ENCODE measurements at regions not wholly inside any gene's neighbourhood (a gene's known extent, or its start where the extent isn't known, plus 50 kb on each side); places are given as distances from the start of the nearest gene placed in this dataset.
"Not testable (repeated sequence)": the region's sequence is repeated elsewhere in the genome, so short reads cannot be mapped to it uniquely, and the experiment has no call there.

GRCh38 chr15:59830098-59830497 is 141.0 kb upstream of the BNIP2 start:
- DNase-seq: no peak

DNA sequence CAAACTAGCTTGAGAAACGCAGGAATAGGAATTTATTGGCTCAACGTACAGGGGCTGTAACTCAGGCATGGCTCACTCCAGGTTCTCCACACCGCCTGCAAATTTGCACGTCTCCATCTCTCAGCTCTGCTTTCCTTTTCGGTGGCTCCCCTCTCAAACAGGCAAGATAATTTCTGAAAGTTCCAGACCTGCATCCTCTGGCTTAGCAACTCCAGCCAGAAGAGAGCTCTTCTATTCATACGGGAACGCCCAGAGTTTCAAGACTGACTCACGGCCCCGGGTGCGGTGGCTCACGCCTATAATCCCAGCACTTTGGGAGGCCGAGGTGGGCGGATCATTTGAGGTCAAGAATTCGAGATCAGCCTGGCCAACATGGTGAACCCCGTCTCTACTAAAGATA is 139.7 kb upstream of the BNIP2 start:
- no peak for DNase-seq

GRCh38 chr15:59828263-59828662 is 139.1 kb upstream of the BNIP2 start:
- DNase-seq: no peak

DNA sequence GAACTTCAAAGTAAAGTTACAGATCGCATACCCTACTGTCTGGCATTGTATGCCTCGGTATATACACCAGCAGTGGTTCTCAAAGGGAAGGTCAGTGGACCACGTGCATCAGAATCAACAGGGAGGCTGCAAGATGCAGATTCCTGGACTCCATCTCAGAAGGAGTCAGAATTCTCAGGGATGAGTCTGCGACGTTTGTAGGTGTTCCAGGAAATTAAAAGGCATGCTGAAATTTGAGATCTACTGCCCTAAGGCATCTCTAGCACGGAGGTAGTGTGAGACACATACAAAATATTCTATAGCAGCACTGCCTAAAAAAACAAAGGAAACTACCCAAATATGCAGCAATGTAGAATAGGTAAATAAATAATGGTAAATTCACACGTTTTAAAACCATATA is 136.8 kb upstream of the BNIP2 start:
- DNase-seq: no peak

DNA sequence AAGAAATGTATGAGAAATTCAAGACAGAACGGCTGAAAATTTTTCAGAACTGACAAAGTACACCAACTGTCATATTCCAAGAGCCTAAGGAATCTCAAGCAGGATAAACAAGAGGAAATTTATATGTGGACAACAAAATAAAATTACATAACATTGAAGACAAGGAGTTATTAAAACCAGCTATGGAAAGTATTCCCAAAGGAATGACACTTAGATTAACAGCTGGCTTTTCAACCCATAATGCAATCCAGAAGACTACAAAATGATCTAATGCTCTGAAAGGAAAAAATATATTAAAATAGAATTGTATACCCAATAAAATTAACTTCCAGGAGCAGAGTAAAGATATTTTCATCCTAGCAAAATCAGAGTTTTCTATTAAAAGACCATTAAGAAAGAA is 132.2 kb upstream of the BNIP2 start:
- no peak for DNase-seq

- DNase-seq: no peak
Observed at GRCh38 chr15:59819092-59819491, 130.0 kb upstream of the BNIP2 start.

DNA sequence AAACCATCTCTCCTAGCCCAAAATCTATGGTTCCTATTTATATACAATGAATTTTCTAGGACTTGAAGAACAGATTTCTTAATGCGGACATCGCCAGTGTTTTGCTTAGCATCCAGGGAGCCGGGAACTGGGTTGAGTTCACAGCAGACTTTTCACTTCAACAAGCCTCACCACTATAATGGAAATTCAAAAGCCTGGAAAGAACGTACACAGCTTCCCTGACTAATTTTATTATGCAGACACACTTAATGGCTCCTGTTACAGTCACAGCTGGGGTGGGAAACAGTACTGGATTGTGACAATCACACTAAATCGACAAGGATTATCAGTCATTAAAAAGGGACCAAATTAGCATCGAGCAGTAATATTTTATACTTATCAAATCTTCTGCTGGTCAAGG is 129.2 kb upstream of the BNIP2 start:
- DNase-seq: no peak

DNA sequence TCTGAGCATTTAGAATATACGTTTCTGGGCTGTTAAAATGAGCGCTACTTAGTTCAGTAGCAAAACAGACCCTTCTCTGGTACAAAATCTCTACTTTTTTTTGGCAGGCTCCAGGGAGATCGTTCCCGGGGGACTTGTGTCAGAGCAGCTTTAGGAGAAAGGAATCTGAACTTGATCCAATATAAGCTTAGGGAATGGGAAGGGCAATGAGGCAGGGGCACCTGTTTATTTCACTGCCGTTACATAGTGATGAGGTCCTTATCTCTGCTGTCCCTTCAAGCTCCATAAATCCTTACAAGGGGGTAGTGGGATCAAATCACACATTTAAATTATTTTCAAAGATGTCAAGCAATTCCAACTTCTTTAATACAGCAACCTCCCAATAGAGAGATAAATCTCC is 128.7 kb upstream of the BNIP2 start:
- no peak for DNase-seq

DNA sequence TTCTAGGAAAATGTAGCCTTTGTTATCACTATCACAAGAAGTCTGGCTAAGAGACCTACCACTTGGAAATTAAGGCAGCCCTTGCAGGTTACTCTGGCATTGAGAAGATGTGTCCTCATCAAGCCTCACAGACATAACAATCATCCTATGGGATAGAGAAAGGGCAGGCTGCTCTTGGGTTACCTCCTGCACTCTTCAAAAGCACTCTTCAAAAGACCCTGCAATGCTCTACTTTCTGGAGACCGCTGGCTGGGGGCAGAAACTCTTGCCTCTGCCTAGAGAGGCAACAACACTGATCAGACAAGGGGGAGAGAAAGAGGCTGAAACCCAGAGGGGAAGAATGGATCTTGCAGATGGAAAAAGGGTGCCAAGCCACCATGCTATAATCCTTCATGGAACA is 127.9 kb upstream of the BNIP2 start:
- no peak for DNase-seq

DNA sequence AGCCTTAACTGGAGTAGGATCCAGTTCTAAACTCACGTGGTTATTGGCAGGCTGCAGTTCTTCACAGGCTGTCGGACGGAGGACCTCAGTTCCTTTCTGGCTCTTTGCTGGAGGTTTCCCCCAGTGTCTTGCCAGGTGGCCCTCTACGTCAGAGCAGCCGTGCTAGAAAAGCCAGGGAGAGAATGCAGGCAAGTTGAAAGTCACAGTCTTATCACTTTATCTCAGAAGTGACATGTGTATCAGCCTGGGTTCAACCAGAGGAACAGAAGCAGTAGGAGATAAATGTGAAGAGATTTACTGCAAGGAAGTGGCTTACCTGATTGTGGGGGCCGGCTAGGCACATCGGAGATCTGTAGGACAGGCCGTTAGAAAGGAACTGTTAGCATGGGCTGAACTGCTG is 125.3 kb upstream of the BNIP2 start:
- no peak for DNase-seq

GRCh38 chr15:59812889-59813288 is 123.8 kb upstream of the BNIP2 start:
- DNase-seq: no peak

DNA sequence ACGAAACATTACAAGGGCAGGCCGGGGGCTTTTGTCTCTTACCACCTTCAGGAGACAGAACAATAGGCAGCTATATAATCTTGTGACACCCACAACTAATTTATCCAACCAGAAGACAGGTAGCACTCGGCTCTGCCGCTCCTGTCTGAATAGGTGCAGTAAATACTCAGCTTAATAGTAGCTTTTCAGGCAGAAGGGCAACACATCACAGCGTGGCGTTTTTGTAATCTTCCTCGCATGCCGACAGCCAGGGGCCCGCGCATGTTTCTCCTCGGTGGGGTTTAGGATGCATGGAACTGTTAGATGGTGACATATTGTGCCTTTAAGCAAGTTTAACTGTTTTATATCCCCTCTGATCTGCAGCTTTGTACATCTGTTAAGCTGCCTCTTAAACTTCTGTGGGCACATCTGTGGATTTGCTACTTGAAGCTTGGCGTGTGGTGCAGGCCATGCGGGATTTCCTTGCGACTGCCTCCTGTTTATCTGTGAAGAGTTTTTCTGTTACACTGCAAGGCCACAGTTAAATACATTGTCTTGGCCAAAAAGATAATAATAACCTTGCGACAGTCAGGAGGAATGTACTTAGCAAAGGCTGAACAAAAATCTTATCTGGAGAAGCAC is 123.2 kb upstream of the BNIP2 start:
- no peak for DNase-seq

- not testable (repeated sequence) for DNase-seq
Observed at GRCh38 chr15:59803293-59803966, 114.3 kb upstream of the BNIP2 start.

DNA sequence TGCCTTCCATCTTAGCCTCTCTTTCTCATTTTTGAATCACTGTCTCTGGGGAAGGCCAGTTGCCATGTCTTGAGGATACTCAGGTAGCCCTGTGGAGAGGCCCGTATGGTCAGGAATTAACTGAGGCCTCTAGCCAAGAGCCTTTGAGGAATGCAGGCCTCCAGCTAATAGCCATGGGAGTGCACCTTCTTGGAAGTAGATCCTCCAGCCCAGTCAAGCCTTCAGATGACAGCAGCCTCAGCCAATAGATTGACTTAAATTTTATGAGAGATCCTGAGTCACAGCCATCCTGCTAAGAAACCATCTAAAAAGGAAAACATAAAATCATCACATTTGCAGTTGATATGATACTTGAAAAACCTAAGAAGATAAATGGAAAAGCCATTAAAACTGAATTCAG is 112.5 kb upstream of the BNIP2 start:
- DNase-seq: no peak

DNA sequence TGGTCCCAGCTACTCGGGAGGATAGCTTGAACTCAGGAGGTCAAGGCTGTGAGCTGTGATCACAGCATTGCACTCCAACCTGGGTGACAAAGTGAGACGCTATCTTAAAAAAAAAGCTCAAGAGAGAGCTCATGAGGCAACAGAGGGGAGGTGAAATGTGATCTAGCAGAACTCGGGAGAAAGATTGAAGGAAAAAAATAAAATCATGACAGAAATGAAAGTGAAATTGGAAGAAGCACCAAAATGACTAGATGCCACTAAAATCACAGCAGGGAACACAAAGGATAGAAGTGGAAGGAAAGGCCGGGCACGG is 109.4 kb upstream of the BNIP2 start:
- DNase-seq: no peak

DNA sequence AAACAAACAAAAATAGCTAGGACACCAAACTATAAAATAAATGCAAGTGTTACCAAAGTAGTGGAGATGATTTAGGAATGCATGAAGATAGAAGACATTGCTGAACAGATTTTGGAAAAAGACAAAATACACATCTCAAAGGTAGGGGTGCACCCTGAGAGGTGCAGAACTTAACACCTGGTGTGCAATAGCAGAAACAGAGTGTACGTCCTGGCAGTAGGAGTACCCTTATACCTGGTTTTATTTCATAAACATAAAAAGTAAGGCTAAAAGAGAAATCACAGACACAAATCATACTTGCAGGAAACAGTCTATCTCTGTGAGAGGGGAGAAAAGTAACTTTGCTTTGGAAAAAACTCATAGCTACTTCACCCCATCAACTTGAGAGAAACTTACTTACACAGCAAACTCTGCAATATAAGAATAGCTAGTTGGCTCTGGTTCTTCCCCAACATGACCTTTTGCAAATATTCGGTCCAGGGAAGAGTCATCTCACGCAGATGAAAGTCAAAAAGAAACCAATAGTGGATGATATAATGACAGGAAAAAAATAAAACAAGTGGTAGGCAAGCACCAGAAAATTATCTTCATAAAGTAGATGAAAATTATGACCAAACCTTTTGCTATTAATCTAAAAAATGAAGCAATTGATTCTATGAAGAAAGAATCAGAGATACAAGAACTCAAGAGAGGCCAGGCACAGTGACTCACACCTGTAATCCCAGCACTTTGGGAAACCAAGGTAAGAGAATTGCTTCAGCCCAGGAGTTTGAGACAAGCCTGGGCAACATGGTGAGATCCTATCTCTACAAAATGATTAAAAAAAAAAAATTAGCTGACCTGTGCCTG is 108.9 kb upstream of the BNIP2 start:
- DNase-seq: no peak

DNA sequence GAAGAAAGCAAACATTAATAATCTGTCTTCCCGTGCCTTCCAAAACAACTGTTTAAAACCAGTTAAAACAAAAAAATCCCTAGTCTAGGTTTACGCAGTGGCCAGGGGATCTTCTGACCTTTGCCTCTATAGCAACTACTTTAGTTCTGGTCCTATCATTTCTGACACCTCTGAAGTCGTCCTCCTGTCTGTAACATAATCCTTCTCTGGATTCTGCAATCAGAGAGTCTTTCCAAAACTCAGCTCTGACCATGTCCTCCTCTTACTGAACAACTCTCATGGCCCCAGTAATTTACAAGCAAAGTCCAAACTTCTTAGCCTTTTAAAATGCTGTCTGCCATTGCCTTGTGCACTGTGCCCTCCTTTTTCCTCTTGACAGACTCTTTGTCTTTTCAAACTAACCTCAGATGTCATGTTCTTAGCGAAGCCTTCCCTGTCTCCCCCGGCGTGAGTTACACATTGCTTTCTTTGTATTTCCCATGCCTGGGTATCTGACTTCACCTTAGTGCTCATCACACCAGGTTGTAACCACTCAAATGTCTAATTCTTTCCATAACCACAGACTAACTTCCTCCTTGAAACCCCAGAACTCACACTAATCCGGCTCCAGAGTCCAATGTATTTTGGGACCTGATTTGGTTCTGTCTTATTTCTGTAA is 105.2 kb upstream of the BNIP2 start:
- no peak for DNase-seq

GRCh38 chr15:59792359-59792758 is 103.2 kb upstream of the BNIP2 start:
- no peak for DNase-seq

- no peak for DNase-seq
Observed at GRCh38 chr15:59791755-59792154, 102.6 kb upstream of the BNIP2 start.

- DNase-seq: no peak
Observed at GRCh38 chr15:59791079-59791478, 102.0 kb upstream of the BNIP2 start.

DNA sequence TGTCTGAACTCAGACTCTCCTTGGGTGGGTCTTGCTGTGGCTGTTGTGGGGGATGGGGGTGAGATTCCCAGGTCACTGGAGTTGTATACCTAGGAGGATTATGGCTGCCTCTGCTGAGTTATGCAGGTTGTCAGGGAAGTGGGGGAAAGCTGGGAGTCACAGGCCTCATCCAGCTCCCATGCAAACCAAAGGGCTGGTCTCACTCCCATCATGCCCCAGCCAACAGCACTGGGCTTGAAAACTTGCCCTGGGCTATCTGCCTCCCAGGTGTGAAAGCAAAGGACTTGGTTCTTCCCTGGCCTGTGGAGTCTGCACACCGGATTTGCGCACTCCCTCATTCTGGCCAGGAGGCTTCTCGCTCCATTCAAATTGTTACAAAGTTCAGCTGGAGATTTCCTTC is 97.3 kb upstream of the BNIP2 start:
- not testable (repeated sequence) for DNase-seq

GRCh38 chr15:59785981-59786380 is 96.9 kb upstream of the BNIP2 start:
- not testable (repeated sequence) for DNase-seq

DNA sequence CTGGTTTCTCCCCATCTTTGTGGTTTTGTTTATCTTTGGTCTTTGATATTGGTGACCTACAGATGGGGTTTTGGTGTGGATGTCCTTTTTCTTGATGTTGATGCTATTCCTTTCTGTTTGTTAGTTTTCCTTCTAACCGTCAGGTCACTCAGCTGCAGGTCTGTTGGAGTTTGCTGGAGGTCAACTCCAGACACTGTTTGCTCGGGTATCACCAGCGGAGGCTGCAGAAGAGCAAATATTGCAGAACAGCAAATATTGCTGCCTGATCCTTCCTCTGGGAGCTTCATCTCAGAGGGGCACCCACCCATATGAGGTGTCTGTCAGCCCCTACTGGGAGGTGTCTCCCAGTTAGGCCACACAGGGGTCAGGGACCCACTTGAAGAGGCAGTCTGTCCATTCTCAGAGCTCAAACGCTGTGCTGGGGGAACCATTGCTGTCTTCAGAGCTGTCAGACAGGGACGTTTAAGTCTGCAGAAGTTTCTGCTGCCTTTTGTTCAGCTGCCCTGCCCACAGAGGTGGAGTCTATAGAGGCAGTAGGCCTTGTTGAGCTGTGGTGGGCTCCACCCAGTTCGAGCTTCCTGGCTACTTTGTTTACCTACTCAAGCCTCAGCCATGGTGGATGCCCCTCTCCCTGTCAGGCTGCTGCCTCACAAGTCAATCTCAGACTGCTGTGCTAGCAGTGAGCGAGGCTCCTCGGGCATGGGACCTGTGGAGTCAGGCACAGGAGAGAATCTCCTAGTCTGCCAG is 94.8 kb upstream of the BNIP2 start:
- not testable (repeated sequence) for DNase-seq
